GM23338 (cell line): ENCODE measurements at regions not wholly inside any gene's neighbourhood (a gene's known extent, or its start where the extent isn't known, plus 50 kb on each side); places are given as distances from the start of the nearest gene placed in this dataset.

Experiments
- ATAC-seq: fragments of 200-7000 bp; cut with Tn5 transposase; 3 replicates; pipeline ENCODE4 v1.9.1; 2020
- DNase-seq: peaks from one replicate; pipeline ENCODE4 v3.0.0-alpha.2; 2015; ENCODE audit warnings: low spot score
- H2AFZ ChIP-seq: fragments of 200-600 bp; sonication (generic); 2 replicates; pipeline ENCODE4 v1.8.0; 2016; ENCODE audit warnings: antibody characterized with exemption, mild to moderate bottlenecking, moderate library complexity
- H3F3A ChIP-seq: fragments of 200-600 bp; sonication (generic); replicated peaks from 2 replicates; pipeline ENCODE4 v1.8.0; 2017; ENCODE audit warnings: antibody characterized with exemption, mixed run types, low read depth
- H3K27ac ChIP-seq: fragments of 200-600 bp; sonication (generic); 2 replicates; pipeline ENCODE4 v1.6.1; 2016; ENCODE audit warnings: low read depth
- H3K27me3 ChIP-seq: fragments of 200-600 bp; sonication (generic); 2 replicates; pipeline ENCODE4 v1.8.0; 2016; ENCODE audit warnings: mild to moderate bottlenecking, mixed run types, moderate library complexity; ENCODE audit not compliant: insufficient read depth
- H3K36me3 ChIP-seq: fragments of 200-600 bp; sonication (generic); 2 replicates; pipeline ENCODE4 v1.8.0; 2016; ENCODE audit warnings: mild to moderate bottlenecking; ENCODE audit not compliant: insufficient read depth
- H3K4me1 ChIP-seq: fragments of 200-600 bp; sonication (generic); 2 replicates; pipeline ENCODE4 v1.8.0; 2016; ENCODE audit warnings: mild to moderate bottlenecking, moderate library complexity; ENCODE audit not compliant: insufficient read depth
- H3K4me2 ChIP-seq: fragments of 200-600 bp; sonication (generic); 2 replicates; pipeline ENCODE4 v1.7.1; 2017; ENCODE audit warnings: mixed run types
- H3K4me3 ChIP-seq: fragments of 200-600 bp; sonication (generic); 2 replicates; pipeline ENCODE4 v1.6.1; 2016; ENCODE audit warnings: mixed run types
- H3K79me2 ChIP-seq: fragments of 200-600 bp; sonication (generic); replicated peaks from 2 replicates; pipeline ENCODE4 v1.8.0; 2017; ENCODE audit warnings: mild to moderate bottlenecking; ENCODE audit not compliant: insufficient read depth
- H3K9me2 ChIP-seq: fragments of 200-600 bp; sonication (generic); 2 replicates; pipeline ENCODE4 v1.8.0; 2017; ENCODE audit not compliant: insufficient read depth
- H4K20me1 ChIP-seq: fragments of 200-600 bp; sonication (generic); replicated peaks from 2 replicates; pipeline ENCODE4 v1.8.0; 2017; ENCODE audit warnings: mild to moderate bottlenecking; ENCODE audit not compliant: insufficient read depth
- H3K27ac Mint-ChIP-seq: 2 replicates; pipeline ENCODE4 v1.8.0; 2020; ENCODE audit warnings: inconsistent platforms, mild to moderate bottlenecking, moderate library complexity, mixed read lengths
- H3K27me3 Mint-ChIP-seq: 3 replicates; pipeline ENCODE4 v1.8.0; 2022; ENCODE audit warnings: low read depth, mild to moderate bottlenecking, moderate library complexity, mixed read lengths, inconsistent platforms; ENCODE audit not compliant: insufficient read depth, poor library complexity
- H3K36me3 Mint-ChIP-seq: 3 replicates; pipeline ENCODE4 v1.8.0; 2021; ENCODE audit warnings: low read depth, mild to moderate bottlenecking, inconsistent platforms, moderate library complexity, mixed read lengths
- H3K4me1 Mint-ChIP-seq: 3 replicates; pipeline ENCODE4 v1.8.0; 2020; ENCODE audit warnings: mild to moderate bottlenecking, inconsistent platforms, mixed read lengths
- H3K4me3 Mint-ChIP-seq: 3 replicates; pipeline ENCODE4 v1.8.0; 2021; ENCODE audit warnings: moderate library complexity, mild to moderate bottlenecking, inconsistent platforms, mixed read lengths
- H3K9me3 Mint-ChIP-seq: 3 replicates; pipeline ENCODE4 v1.8.0; 2020; ENCODE audit warnings: moderate library complexity, mild to moderate bottlenecking, inconsistent platforms, mixed read lengths
- CTCF ChIP-seq, 2 experiments: fragments of 200-600 bp in 1 of 2; sonication (generic) in 1 of 2; conservative IDR thresholded peaks; 2 replicates each; pipeline versions ENCODE4 v1.5.1 to v1.6.1; 2016 to 2017; ENCODE audit warnings: antibody characterized with exemption in 2 of 2, low read depth in 2 of 2, mild to moderate bottlenecking in 2 of 2, moderate library complexity in 1 of 2
- EZH2 ChIP-seq: fragments of 200-600 bp; sonication (generic); IDR thresholded peaks from one replicate; pipeline ENCODE4 v1.8.0; 2017; ENCODE audit warnings: antibody characterized with exemption, mild to moderate bottlenecking, low read depth; ENCODE audit not compliant: unreplicated experiment
- EZH2phosphoT487 ChIP-seq: fragments of 200-600 bp; sonication (generic); IDR thresholded peaks from one replicate; pipeline ENCODE4 v1.8.1; 2018; ENCODE audit warnings: antibody characterized with exemption; ENCODE audit not compliant: unreplicated experiment
- JUNB ChIP-seq: IDR thresholded peaks from one replicate; pipeline ENCODE4 v1.6.1; 2016; ENCODE audit warnings: antibody characterized with exemption; ENCODE audit not compliant: unreplicated experiment
- NANOG ChIP-seq: IDR thresholded peaks from 2 replicates; pipeline ENCODE4 v1.6.1; 2016; ENCODE audit warnings: antibody characterized with exemption, borderline replicate concordance
- POLR2AphosphoS5 ChIP-seq: IDR thresholded peaks from 2 replicates; pipeline ENCODE4 v1.6.1; 2016; ENCODE audit warnings: antibody characterized with exemption, low read depth
- REST ChIP-seq: IDR thresholded peaks from one replicate; pipeline ENCODE4 v1.6.1; 2018; ENCODE audit warnings: antibody characterized with exemption; ENCODE audit not compliant: unreplicated experiment
- STAT1 ChIP-seq: IDR thresholded peaks from one replicate; pipeline ENCODE4 v1.6.1; 2016; ENCODE audit warnings: antibody characterized with exemption; ENCODE audit not compliant: unreplicated experiment
- ZNF114 ChIP-seq: fragments of 250-450 bp; sonication (Bioruptor Pico); IDR thresholded peaks from 2 replicates; pipeline ENCODE4 v1.5.0; 2020; ENCODE audit warnings: mild to moderate bottlenecking, moderate library complexity
- ZNF331 ChIP-seq: fragments of 250-450 bp; sonication (Bioruptor Pico); IDR thresholded peaks from 2 replicates; pipeline ENCODE4 v1.5.0; 2020; ENCODE audit warnings: low read depth, mild to moderate bottlenecking, moderate library complexity

DNA sequence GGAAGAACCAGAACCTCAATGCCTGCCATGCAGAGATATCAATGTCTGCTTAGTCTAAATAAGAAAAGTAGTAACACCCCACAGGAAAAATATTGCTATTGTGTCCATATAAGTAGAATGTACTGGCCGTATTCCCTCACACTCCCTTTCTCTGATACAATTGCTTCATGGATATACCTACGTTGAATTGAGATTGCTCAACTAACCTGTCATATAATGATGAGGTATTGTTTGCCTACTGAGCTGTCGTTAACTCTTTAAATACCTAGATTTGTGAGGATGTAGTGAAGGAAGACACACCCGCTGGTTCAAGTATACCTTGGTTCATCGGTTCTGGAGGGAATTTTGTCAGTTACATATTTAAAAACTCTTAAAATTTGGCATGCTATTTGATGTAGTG lies 480.7 kb upstream of the TCF4 start:
- no peaks in the 10 kb centered on the region for H3K27me3 ChIP-seq
- H3K27me3 Mint-ChIP-seq = no peaks in the 10 kb centered on the region
- no peak overlapping the region for H3K27ac Mint-ChIP-seq
- no peaks in the 10 kb centered on the region for H3K36me3 ChIP-seq
- H4K20me1 ChIP-seq = no peaks in the 10 kb centered on the region
- no peak overlapping the region for H3K4me3 Mint-ChIP-seq
- no peak overlapping the region for H2AFZ ChIP-seq
- H3K36me3 Mint-ChIP-seq = no peaks in the 10 kb centered on the region
- H3K4me1 ChIP-seq = peaks cover 3% of the 10 kb centered on the region
- TF ChIP-seq ZNF114 (CRISPR knock-in tag) (no peak), ZNF331 (no peak), STAT1 (no peak), REST (no peak), CTCF (conservative IDR thresholded peaks at IDR 0.05; ENCODE audit: low read depth in 2 of 2) (no peak), POLR2AphosphoS5 (no peak)
- H3K9me3 Mint-ChIP-seq = no peaks in the 10 kb centered on the region
- ATAC-seq (no peak), DNase-seq (no peak)
- no peaks in the 10 kb centered on the region for H3K79me2 ChIP-seq
- H3K4me3 ChIP-seq = no peak overlapping the region
- no peak overlapping the region for H3K4me2 ChIP-seq
- peaks cover 12% of the 10 kb centered on the region for H3K4me1 Mint-ChIP-seq
- no peaks in the 10 kb centered on the region for H3F3A ChIP-seq
- H3K27ac ChIP-seq = no peak overlapping the region
- peaks cover 5% of the 10 kb centered on the region; the same call in 1 of the 2 replicates for H3K9me2 ChIP-seq

DNA sequence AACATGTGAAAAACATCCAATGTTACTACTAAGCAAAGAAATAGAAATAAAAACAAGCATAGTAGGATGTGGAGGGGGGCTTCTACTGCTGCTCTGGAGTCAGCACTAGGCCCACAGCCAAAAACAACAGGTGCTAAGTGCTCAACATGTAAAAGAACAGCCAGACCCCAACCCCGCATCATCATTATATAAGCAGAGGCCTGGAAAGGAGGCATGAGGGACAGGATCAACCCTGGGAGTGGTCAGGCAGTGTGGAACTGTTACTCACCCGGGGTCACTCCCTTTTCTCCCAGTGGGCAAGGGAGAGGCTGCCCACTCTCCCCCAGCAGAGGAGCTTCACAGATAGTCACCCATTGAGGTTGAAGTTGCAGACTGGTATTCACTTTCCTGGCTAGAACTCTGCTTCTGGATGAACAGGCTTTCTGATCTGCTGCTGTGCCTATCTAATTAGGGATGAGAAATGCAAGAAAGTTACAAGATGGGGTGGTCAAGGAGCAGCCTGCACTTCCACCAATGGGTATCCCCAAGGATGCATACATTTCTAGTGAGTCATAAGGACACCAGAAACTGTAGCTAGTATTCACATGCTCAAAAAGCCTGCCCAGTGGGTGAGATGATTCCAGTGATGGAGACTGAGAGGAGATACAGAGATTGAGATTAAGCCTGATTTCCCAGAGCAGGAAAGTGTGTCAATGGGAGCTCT lies 480.1 kb upstream of the TCF4 start:
- no peak overlapping the region for H3K27ac Mint-ChIP-seq
- no peaks in the 10 kb centered on the region for H3K79me2 ChIP-seq
- H2AFZ ChIP-seq = no peak overlapping the region
- H4K20me1 ChIP-seq = no peaks in the 10 kb centered on the region
- H3K27me3 ChIP-seq = no peaks in the 10 kb centered on the region
- H3K4me1 ChIP-seq = peaks cover 3% of the 10 kb centered on the region
- no peak overlapping the region for H3K4me2 ChIP-seq
- no peaks in the 10 kb centered on the region for H3F3A ChIP-seq
- H3K27me3 Mint-ChIP-seq = no peaks in the 10 kb centered on the region
- no peaks in the 10 kb centered on the region for H3K36me3 Mint-ChIP-seq
- H3K36me3 ChIP-seq = no peaks in the 10 kb centered on the region
- ATAC-seq (no peak), DNase-seq (no peak)
- peaks cover 5% of the 10 kb centered on the region; the same call in 1 of the 2 replicates for H3K9me2 ChIP-seq
- no peak overlapping the region for H3K27ac ChIP-seq
- H3K4me3 ChIP-seq = no peak overlapping the region
- H3K9me3 Mint-ChIP-seq = no peaks in the 10 kb centered on the region
- H3K4me3 Mint-ChIP-seq = no peak overlapping the region
- peaks cover 12% of the 10 kb centered on the region for H3K4me1 Mint-ChIP-seq
- TF ChIP-seq POLR2AphosphoS5 = no peak
- TF ChIP-seq ZNF331 = no peak
- no peak for TF ChIP-seq EZH2
- TF ChIP-seq STAT1 = no peak
- TF ChIP-seq NANOG = no peak
- no peak for TF ChIP-seq ZNF114 (CRISPR knock-in tag)
- TF ChIP-seq EZH2phosphoT487 = no peak
- no peak for TF ChIP-seq JUNB
